IMR-90 (cell line): ENCODE measurements at regions not wholly inside any gene's neighbourhood (a gene's known extent, or its start where the extent isn't known, plus 50 kb on each side); places are given as distances from the start of the nearest gene placed in this dataset.

Source experiments
- ATAC-seq: fragments of 200-7000 bp; cut with Tn5 transposase; 2 replicates; pipeline ENCODE4 v1.9.1; 2020; ENCODE audit warnings: low read depth, mild to moderate bottlenecking, moderate library complexity
- BruUV-seq: library from RNA; stranded (reverse); fragments of 400-500 nt; replicated peaks from 2 replicates; lab custom pipeline; 2021; lab: Mats Ljungman, UMichigan
- CTCF ChIA-PET: fragments of 300-600 bp; formaldehyde crosslinking; extraction: SDS; loops from one replicate; lab custom pipeline; 2021; ENCODE audit warnings: antibody characterized with exemption; lab: Yijun Ruan, JAX
- POLR2A ChIA-PET: fragments of 300-600 bp; sonication (Branson Sonifier 250); formaldehyde crosslinking; loops from one replicate; lab custom pipeline; 2022; ENCODE audit warnings: antibody characterized with exemption; ENCODE audit not compliant: unreplicated experiment; lab: Charles Lee
- DNase-seq: peaks from one replicate; pipeline ENCODE4 v3.0.0; 2013
- H2AFZ ChIP-seq: replicated peaks from 2 replicates; pipeline ENCODE3; 2013; ENCODE audit warnings: low read length, mild to moderate bottlenecking; ENCODE audit not compliant: poor library complexity
- H2AK5ac ChIP-seq: 2 replicates; pipeline ENCODE4 v1.6.1; 2013; ENCODE audit warnings: low read depth, low read length, inconsistent platforms
- H2AK9ac ChIP-seq: replicated peaks from 2 replicates; pipeline ENCODE3; 2013; ENCODE audit warnings: mild to moderate bottlenecking, low read depth, low read length, moderate library complexity; ENCODE audit not compliant: poor library complexity
- H2BK120ac ChIP-seq: 2 replicates; pipeline ENCODE4 v1.6.1; 2013; ENCODE audit warnings: low read depth, low read length, inconsistent platforms
- H2BK15ac ChIP-seq: 3 replicates; pipeline ENCODE4 v1.6.1; 2013; ENCODE audit warnings: low read depth, low read length, inconsistent platforms
- H2BK20ac ChIP-seq: 2 replicates; pipeline ENCODE4 v1.6.1; 2013; ENCODE audit warnings: low read depth, mild to moderate bottlenecking, inconsistent platforms, low read length, moderate library complexity
- H2BK5ac ChIP-seq: 2 replicates; pipeline ENCODE4 v1.6.1; 2013; ENCODE audit warnings: mild to moderate bottlenecking, low read depth, low read length, inconsistent platforms; ENCODE audit not compliant: poor library complexity, severe bottlenecking
- H3K14ac ChIP-seq: replicated peaks from 2 replicates; pipeline ENCODE4 v1.6.1; 2013; ENCODE audit warnings: low read depth, low read length, inconsistent platforms
- H3K18ac ChIP-seq: 2 replicates; pipeline ENCODE4 v1.6.1; 2013; ENCODE audit warnings: low read depth, low read length, control low read depth
- H3K23ac ChIP-seq: 2 replicates; pipeline ENCODE4 v1.6.1; 2013; ENCODE audit warnings: low read depth, low read length, inconsistent platforms
- H3K27ac ChIP-seq: 2 replicates; pipeline ENCODE4 v1.5.1; 2013; ENCODE audit warnings: mild to moderate bottlenecking, control low read depth, low read length; ENCODE audit not compliant: insufficient read depth
- H3K27me3 ChIP-seq: 2 replicates; pipeline ENCODE4 v1.6.1; 2013; ENCODE audit warnings: low read length; ENCODE audit not compliant: control insufficient read depth, insufficient read depth
- H3K36me3 ChIP-seq: 2 replicates; pipeline ENCODE4 v1.6.1; 2013; ENCODE audit warnings: low read length, mixed read lengths; ENCODE audit not compliant: control insufficient read depth, insufficient read depth
- H3K4ac ChIP-seq: 2 replicates; pipeline ENCODE4 v1.6.1; 2013; ENCODE audit warnings: low read depth, low read length, inconsistent platforms
- H3K4me1 ChIP-seq: 2 replicates; pipeline ENCODE4 v1.6.1; 2013; ENCODE audit warnings: low read length, mixed read lengths; ENCODE audit not compliant: control insufficient read depth, insufficient read depth
- H3K4me2 ChIP-seq: 2 replicates; pipeline ENCODE4 v1.6.1; 2013; ENCODE audit warnings: low read depth, mild to moderate bottlenecking, control low read depth, low read length, moderate library complexity
- H3K4me3 ChIP-seq: 2 replicates; pipeline ENCODE4 v1.5.1; 2013; ENCODE audit warnings: low read depth, mild to moderate bottlenecking, control low read depth, low read length, moderate library complexity; ENCODE audit not compliant: insufficient read depth
- H3K56ac ChIP-seq: 2 replicates; pipeline ENCODE4 v1.6.1; 2013; ENCODE audit warnings: low read length, inconsistent platforms; ENCODE audit not compliant: insufficient read depth; ENCODE audit errors: extremely low read depth
- H3K79me1 ChIP-seq, 2 experiments: 2 replicates each; pipeline ENCODE4 v1.6.1; 2013; ENCODE audit warnings: low read length in 2 of 2, inconsistent platforms in 1 of 2, low read depth in 1 of 2
- H3K9ac ChIP-seq: 2 replicates; pipeline ENCODE4 v1.6.1; 2013; ENCODE audit warnings: low read depth, low read length, control low read depth
- H3K9me1 ChIP-seq: 2 replicates; pipeline ENCODE4 v1.6.1; 2013; ENCODE audit warnings: low read length, inconsistent platforms; ENCODE audit not compliant: insufficient read depth
- H3K9me3 ChIP-seq: 2 replicates; pipeline ENCODE4 v1.6.1; 2013; ENCODE audit warnings: low read length; ENCODE audit not compliant: control insufficient read depth, insufficient read depth
- H4K20me1 ChIP-seq: 2 replicates; pipeline ENCODE4 v1.6.1; 2013; ENCODE audit warnings: low read length, inconsistent platforms; ENCODE audit not compliant: insufficient read depth
- H4K5ac ChIP-seq: 2 replicates; pipeline ENCODE4 v1.6.1; 2013; ENCODE audit warnings: mild to moderate bottlenecking, low read depth, low read length, control low read depth
- H4K8ac ChIP-seq, 2 experiments: 2 replicates each; pipeline ENCODE4 v1.6.1; 2013; ENCODE audit warnings: low read depth in 2 of 2, low read length in 2 of 2, control low read depth in 1 of 2, inconsistent platforms in 1 of 2
- H4K91ac ChIP-seq: 2 replicates; pipeline ENCODE4 v1.6.1; 2013; ENCODE audit warnings: low read depth, low read length, inconsistent platforms; ENCODE audit not compliant: insufficient read depth
- POLR2A ChIP-seq: IDR thresholded peaks from 2 replicates; pipeline ENCODE4 v1.6.1; 2012; ENCODE audit warnings: mild to moderate bottlenecking, low read depth, low read length
- WGBS, 2 experiments: methylation state at CpG; one replicate each; pipeline versions ENCODE4 v1.1.5 to v1.1.7; 2013; ENCODE audit warnings: missing lambda C conversion rate in 2 of 2; ENCODE audit not compliant: insufficient read length in 1 of 2; ENCODE audit errors: extremely low coverage in 2 of 2; 5-methylcytosine and 5-hydroxymethylcytosine counted together
- dilution Hi-C: fragments of 300-500 bp; cut with HindIII; formaldehyde crosslinking; loops from one replicate; pipeline ENCODE4 v1.14.3; 2018; ENCODE audit warnings: low sequenced_read_pairs; ENCODE audit not compliant: unreplicated experiment
- in situ Hi-C: fragments of 300-500 bp; cut with MboI; formaldehyde crosslinking; loops from 3 replicates; pipeline ENCODE4 v1.14.3; 2019; ENCODE audit warnings: low sequenced_read_pairs, inconsistent platforms, mixed read lengths
- intact Hi-C: fragments of 100-400 bp; cut with micrococcal nuclease; formaldehyde crosslinking; loops from 2 replicates; pipeline ENCODE4 v1.10.0; 2022

GRCh38 chr13:40875044-40875443, 85.6 kb downstream of the SLC25A15 start:
- Histone ChIP-seq H3K27me3 (no peaks in the 10 kb centered on the region), H3K56ac (no peak overlapping the region), H3K23ac (no peak overlapping the region), H2BK120ac (no peak overlapping the region), H2AK5ac (no peak overlapping the region), H3K9me3 (peaks cover 33% of the 10 kb centered on the region), H3K36me3 (peaks cover 7% of the 10 kb centered on the region), H4K8ac (no peak overlapping the region), H3K4me3 (no peak overlapping the region), H3K27ac (no peak overlapping the region), H3K9ac (no peak overlapping the region), H2BK15ac (no peak overlapping the region), H2AK9ac (no peak overlapping the region), H4K91ac (no peak overlapping the region), H2BK20ac (no peak overlapping the region), H4K20me1 (no peaks in the 10 kb centered on the region), H3K18ac (no peak overlapping the region), H2AFZ (no peak overlapping the region), H3K4ac (no peak overlapping the region), H3K14ac (no peak overlapping the region), H3K4me1 (no peaks in the 10 kb centered on the region), H3K79me1 (no peaks in the 10 kb centered on the region), H4K5ac (no peak overlapping the region), H2BK5ac (no peak overlapping the region), H3K9me1 (no peaks in the 10 kb centered on the region), H3K4me2 (no peak overlapping the region)
- BruUV-seq: no TSS peak
- no peak for DNase-seq
- ChIA-PET POLR2A (no interaction called here), CTCF (no interaction called here)
- WGBS, 2 experiments: no CpG with 5 or more reads among the region's 4 CpGs
- in situ Hi-C loops: no loop called here
- dilution Hi-C loops: no loop called here
- TF ChIP-seq POLR2A: no peak
- no peak for ATAC-seq
- intact Hi-C loops: no loop called here
